ENCODE measurements at regions not wholly inside any gene's neighbourhood (a gene's known extent, or its start where the extent isn't known, plus 50 kb on each side); places are given as distances from the start of the nearest gene placed in this dataset.

DNA sequence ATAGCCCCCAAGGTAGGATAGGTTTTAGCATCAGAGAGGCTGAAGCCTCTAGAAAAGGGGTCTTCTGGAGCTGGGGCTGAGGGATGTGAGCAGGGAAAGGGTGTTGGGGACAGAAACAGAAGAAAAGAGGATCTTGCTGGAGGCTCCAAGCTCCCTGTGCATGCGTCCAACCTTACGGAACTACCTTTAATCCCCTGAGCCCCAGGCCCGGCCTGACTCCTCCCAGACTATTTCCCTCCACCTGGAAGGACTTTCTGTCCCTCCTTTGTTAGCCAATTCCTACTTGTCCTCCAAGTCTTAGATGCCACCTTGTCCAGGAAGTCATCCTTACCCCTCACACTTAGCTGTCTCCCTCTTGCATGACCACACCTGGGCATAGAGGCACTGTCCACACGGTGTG, 50.0 kb upstream of the VPS8 start:
- H2BK120ac ChIP-seq (replicated peaks; ENCODE audit: low read depth, low read length) = no peak overlapping the region
- H3K27ac ChIP-seq (ENCODE audit: low read depth, low read length) = no peak overlapping the region
- H3K9me3 ChIP-seq (ENCODE audit: insufficient read depth in 2 of 2, low read depth in 1 of 2, low read length in 1 of 2) = no peaks in the 10 kb centered on the region
- 0 out of 2 replicates have a peak, but pooled peaks cover 3% of the 10 kb centered on the region for H3K23me2 ChIP-seq (ENCODE audit: low read depth, low read length)
- H2AK5ac ChIP-seq (ENCODE audit: low read depth, low read length) = no peak overlapping the region
- H2BK20ac ChIP-seq (ENCODE audit: low read length) = no peak overlapping the region
- H2BK12ac ChIP-seq (ENCODE audit: low read depth, low read length) = peak overlapping the region; percentile 55; the same call in 1 of the 2 replicates
- no peak overlapping the region for H3K4me3 ChIP-seq (ENCODE audit: extremely low read depth in 1 of 4, insufficient read depth in 2 of 4, low read depth in 3 of 4, low read length in 4 of 4)
- no peak overlapping the region for H3K9ac ChIP-seq (replicated peaks in 1 of 4; ENCODE audit: extremely low read depth in 1 of 4, low read depth in 3 of 4, low read length in 3 of 4)
- H3K14ac ChIP-seq (ENCODE audit: insufficient read length) = no peak overlapping the region
- H3K23ac ChIP-seq (ENCODE audit: insufficient read length) = no peak overlapping the region
- H3K4me1 ChIP-seq (replicated peaks in 1 of 4; ENCODE audit: control insufficient read depth in 3 of 4, insufficient read depth in 4 of 4, low read length in 3 of 4) = peaks cover 0 to 13% (median 5%) of the 10 kb centered on the region in 4 experiments; a peak in 5 of 7 replicates
- no peaks in the 10 kb centered on the region for H4K20me1 ChIP-seq (replicated peaks in 1 of 2; ENCODE audit: control insufficient read depth in 1 of 2, insufficient read depth in 2 of 2, low read length in 2 of 2)
- H3K36me3 ChIP-seq (ENCODE audit: control insufficient read depth in 2 of 4, insufficient read depth in 4 of 4, low read length in 3 of 4) = no peaks in the 10 kb centered on the region
- no peak overlapping the region for H2BK5ac ChIP-seq (ENCODE audit: low read depth, low read length)
- DNase-seq (ENCODE audit: low read depth in 1 of 2, low spot score in 2 of 2) = no peak
- peak overlapping the region; percentile 83; the same call in 1 of the 2 replicates for H2BK15ac ChIP-seq (ENCODE audit: low read length)
- WGBS, 2 experiments (ENCODE audit: extremely low coverage in 1 of 2, insufficient coverage in 1 of 2, insufficient read length in 1 of 2, insufficient replicate concordance in 2 of 2, low coverage in 1 of 2, low lambda C conversion rate in 2 of 2, missing lambda C conversion rate in 1 of 2) = 77% methylated on average over 4 of the region's 4 CpGs; no CpG with 5 or more reads in 1 of the 2 experiments
- ChIA-PET POLR2A (ENCODE audit: partially characterized antibody) (interaction anchor here (0.8 to 0.9 kb wide), 2 partner anchors 13 to 18 kb away, joined by 3 read pairs; no protein-coding TSS in a partner anchor), CTCF (ENCODE audit: partially characterized antibody) (interaction anchor here (0.7 to 2.1 kb wide), 9 partner anchors 10 to 224 kb away, joined by 3 to 17 read pairs (median 4); partner anchors contain the start of gene EPHB3)
- H3K56ac ChIP-seq (replicated peaks; ENCODE audit: insufficient read length, low read depth, low read length) = no peak overlapping the region
- no peak for TF ChIP-seq KDM5A (IDR thresholded peaks at IDR 0.05; ENCODE audit: low read length)
- TF ChIP-seq CHD2 (IDR thresholded peaks at IDR 0.05; ENCODE audit: low read length) = no peak
- TF ChIP-seq EP300 (IDR thresholded peaks at IDR 0.05; ENCODE audit: borderline replicate concordance in 1 of 2, low read depth in 2 of 2, low read length in 2 of 2) = no peak
- TF ChIP-seq CBX5 (IDR thresholded peaks at IDR 0.05; ENCODE audit: low read depth, low read length) = no peak
- TF ChIP-seq, protein P1, sequence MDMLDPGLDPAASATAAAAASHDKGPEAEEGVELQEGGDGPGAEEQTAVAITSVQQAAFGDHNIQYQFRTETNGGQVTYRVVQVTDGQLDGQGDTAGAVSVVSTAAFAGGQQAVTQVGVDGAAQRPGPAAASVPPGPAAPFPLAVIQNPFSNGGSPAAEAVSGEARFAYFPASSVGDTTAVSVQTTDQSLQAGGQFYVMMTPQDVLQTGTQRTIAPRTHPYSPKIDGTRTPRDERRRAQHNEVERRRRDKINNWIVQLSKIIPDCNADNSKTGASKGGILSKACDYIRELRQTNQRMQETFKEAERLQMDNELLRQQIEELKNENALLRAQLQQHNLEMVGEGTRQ (IDR thresholded peaks at IDR 0.05; ENCODE audit: low read length) = no peak
- no peak for TF ChIP-seq KDM4A (IDR thresholded peaks at IDR 0.05; ENCODE audit: low read depth, low read length, severe bottlenecking)
- TF ChIP-seq SP1 (IDR thresholded peaks at IDR 0.05; ENCODE audit: low read depth, low read length) = no peak
- no peak for TF ChIP-seq SP2 (IDR thresholded peaks at IDR 0.05; ENCODE audit: low read length)
- TF ChIP-seq KDM1A (IDR thresholded peaks at IDR 0.05; ENCODE audit: borderline replicate concordance, low read length) = no peak
- no peak for TF ChIP-seq MAFK (IDR thresholded peaks at IDR 0.05; ENCODE audit: low read depth, low read length)
- TF ChIP-seq, protein P2, sequence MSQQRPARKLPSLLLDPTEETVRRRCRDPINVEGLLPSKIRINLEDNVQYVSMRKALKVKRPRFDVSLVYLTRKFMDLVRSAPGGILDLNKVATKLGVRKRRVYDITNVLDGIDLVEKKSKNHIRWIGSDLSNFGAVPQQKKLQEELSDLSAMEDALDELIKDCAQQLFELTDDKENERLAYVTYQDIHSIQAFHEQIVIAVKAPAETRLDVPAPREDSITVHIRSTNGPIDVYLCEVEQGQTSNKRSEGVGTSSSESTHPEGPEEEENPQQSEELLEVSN (IDR thresholded peaks at IDR 0.05) = no peak
- no peak overlapping the region for H3K4ac ChIP-seq (replicated peaks; ENCODE audit: insufficient read length, low read depth, low read length)
- H2AFZ ChIP-seq (ENCODE audit: low read length) = no peak overlapping the region
- H3K4me2 ChIP-seq (ENCODE audit: insufficient read depth in 1 of 2, low read depth in 2 of 2, low read length in 2 of 2) = no peak overlapping the region
- H3K79me2 ChIP-seq (ENCODE audit: control insufficient read depth in 1 of 2, insufficient read depth in 2 of 2, low read length in 2 of 2) = no peaks in the 10 kb centered on the region
- H4K5ac ChIP-seq (ENCODE audit: insufficient read length, low read depth, low read length) = no peak overlapping the region
- H3K79me1 ChIP-seq (ENCODE audit: low read depth, low read length) = no peaks in the 10 kb centered on the region
- no peak for FAIRE-seq
- H3K27me3 ChIP-seq (replicated peaks in 1 of 4; ENCODE audit: control insufficient read depth in 3 of 4, extremely low read depth in 1 of 4, insufficient read depth in 3 of 4, low read length in 3 of 4) = peaks cover 0 to 3% (median 1%) of the 10 kb centered on the region in 4 experiments; a peak in 1 of 7 replicates
- H3K18ac ChIP-seq (ENCODE audit: extremely low read depth, low read length) = no peak overlapping the region
- no peak overlapping the region for H4K91ac ChIP-seq (replicated peaks; ENCODE audit: insufficient read length, low read length)
- no peak overlapping the region for H4K8ac ChIP-seq (ENCODE audit: extremely low read depth, insufficient read depth, low read length)

Measured in H1 (cell line).